ENCODE measurements at regions not wholly inside any gene's neighbourhood (a gene's known extent, or its start where the extent isn't known, plus 50 kb on each side); places are given as distances from the start of the nearest gene placed in this dataset.

DNA sequence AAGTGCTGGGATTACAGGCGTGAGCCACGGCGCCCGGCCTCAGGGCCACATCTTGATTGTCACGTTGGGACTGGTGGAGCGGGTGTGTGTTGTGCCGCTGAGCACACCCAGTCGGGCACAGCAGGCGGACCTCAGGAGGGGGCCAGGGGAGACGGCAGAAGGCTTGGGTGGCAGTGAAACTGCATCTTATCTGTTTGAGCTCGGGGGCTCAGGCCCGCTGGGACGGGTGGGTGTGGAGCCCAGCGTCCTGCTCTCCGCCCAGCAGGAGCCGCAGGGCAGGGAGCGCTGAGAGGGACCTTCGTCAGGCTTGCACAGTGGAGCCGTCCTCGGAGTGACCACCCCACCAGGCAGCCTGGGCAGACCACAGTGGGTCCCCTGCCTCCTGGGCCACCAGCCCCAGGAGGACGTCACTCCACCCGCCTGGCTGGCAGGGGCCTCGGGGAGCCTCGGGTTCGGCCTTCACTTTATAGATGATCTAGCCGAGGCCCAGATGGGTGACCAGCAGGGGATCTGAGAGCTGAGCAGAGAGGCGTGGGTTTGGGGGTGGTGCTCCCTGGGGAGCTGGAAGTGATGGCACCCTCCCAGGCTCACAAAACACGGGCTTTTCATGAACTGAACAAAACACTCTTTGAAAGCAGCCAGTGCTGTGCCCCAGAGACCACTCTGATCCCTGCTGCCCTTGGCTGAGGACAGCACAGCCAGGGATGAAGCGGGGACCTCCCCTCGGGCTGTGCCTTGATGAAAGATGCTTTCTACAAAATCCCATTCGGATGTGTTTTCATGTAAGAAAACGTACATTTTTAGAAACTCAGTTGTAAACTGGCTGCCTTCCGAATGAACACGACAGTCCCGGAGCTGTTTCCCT, 181.1 kb downstream of the SEC14L1 start:
- no peak for DNase-seq (ENCODE audit: low spot score)

DNA sequence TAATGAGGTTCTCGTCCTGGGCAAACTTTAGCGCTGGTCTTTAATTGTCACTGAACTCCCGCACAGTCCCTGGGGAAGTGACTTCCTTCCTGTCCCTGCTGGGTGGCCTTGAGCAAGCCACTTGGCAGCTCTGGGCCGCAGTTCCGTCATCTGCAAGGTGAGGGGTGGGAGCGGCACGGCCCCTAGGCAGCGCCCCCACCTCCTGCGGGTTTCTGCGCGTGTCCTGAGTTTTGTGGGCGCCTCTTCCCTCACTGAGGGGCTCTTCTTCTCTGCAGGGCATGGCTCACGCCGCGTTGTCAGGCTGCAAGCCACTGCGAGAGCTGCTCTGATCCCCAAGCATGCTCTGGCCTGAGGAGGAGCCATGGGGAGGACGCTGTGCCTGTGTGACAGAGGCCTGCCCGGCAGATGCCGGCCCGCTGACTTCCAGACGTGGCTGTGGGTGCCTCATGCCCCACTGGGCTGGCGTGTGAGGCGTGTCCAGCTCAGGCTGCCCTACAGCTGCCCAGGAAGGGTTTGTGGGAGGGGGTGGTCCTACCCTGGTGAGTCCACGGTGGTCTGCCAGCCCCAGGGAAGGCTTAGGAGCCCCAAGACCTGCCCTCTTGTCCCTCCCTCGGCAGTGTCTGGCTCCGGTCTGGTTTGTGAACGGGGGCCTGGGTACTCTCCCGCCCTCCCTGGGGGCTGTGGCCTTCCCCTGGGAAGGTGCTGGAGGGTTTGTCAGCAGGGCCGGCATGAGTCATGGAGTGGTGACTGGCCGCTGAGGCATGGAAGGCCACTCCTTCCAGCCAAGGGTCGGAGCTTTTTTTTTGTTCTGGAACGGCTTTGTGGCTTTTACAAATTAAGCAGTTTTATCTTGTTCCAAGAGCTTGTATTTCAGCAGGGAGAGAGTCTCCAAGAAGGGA, 182.0 kb downstream of the SEC14L1 start:
- DNase-seq (ENCODE audit: low spot score) = peak; percentile 87

DNA sequence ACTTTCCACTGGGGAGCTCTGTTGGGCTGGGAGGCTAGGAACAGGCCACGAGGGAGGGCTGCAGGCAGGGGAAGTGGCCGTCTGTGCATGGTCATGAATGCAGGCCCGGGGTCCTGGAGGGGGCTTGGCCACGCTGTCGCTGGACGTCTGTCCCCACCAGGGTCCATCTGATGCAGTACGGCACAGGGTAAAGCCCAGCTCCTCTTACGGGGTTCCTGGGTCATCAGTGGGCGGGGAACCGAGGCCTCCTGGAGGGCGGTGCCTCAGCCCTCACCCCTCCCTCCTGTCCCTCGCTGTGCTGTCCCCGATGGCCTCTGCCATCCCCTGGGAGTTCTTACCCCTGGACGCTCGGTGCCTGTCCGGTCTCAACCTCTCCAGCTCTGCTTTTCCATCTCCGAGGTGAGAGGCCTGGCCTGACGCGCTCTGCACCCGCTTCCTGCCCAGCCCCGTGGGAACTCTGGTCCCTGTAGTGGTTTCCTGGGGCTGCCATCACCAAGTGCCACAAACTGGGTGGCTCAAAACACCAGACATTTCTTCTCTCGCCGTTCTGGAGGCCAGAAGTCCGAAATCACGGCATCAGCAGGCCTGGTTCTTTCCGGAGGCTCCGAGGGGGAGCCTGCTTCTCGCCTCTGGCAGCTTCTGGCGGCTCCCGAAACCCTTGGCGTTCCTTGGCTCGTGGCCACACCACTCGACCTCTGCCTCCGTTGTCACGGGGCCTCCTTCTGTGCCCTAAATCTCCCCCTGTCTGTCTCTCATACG, 182.8 kb downstream of the SEC14L1 start:
- peak; percentile 35 for DNase-seq (ENCODE audit: low spot score)

DNA sequence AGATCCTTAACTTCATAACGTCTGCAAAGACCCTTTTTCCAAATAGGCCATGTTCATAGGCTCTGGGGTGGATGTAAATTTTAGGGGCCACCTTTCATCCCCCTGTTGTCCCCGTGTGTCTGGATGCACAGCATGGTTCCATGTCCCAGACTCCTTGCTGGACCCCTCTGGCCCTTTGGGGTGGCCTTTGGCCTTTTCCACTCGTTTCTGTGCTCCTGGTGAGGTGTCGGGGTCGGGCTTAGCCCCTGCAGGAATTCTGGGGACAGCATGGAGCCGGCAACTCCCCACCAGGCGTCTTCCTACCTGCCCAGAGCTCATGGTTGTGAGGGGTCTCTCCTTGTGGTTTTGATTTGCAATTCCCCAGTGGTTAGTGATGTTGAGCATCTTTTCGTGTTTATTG, 183.5 kb downstream of the SEC14L1 start:
- DNase-seq (ENCODE audit: low spot score) = no peak

DNA sequence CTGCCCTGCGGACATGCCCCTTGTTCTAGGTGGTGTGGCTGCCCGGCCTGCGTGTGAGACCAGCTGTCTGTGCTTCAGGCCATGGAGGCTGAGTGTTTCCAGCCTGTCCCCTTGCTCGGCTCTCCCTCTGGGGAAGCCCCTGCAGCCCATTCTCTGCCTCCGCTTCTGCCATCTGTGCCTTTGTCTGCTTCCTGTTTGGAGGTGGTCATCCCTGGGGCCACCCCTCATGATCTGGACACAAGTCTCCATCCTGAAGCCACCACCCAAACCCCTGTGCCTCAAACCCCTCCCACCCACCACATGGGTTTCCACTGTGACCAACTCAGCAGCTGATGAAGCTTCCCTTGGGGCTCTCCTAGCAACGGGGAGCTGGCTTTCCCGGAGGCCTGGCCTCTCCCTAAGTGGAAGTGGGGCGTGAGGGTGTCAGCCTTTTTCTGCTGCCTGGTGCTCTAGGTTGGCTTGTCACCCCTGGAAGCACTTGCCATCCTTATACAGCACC, 184.9 kb downstream of the SEC14L1 start:
- no peak for DNase-seq (ENCODE audit: low spot score)

DNA sequence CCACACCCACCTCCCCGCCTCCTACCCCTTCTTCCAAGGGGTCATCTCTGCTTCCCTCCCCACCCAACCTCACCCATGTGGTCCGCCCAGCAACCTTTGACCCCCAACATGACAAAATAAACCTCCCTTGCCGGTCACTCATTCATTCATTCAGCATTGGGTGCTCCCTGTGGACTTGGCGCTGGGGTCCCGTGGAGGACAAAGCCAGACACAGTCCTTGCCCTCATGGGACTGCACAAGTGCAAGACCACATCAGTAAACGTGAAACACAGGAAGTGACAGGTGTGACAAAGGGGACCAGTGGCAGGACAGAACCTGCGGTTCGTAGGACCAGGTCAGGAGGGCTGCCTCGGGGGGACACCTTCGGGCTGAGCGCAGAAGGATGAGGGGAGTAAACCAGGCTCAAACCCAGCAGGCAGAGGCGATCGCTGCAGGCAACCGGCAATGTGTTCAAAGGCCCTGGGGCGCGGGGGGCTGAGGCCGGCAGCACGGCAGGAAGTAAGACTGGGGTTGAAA, 185.4 kb downstream of the SEC14L1 start:
- DNase-seq (ENCODE audit: low spot score) = no peak

DNA sequence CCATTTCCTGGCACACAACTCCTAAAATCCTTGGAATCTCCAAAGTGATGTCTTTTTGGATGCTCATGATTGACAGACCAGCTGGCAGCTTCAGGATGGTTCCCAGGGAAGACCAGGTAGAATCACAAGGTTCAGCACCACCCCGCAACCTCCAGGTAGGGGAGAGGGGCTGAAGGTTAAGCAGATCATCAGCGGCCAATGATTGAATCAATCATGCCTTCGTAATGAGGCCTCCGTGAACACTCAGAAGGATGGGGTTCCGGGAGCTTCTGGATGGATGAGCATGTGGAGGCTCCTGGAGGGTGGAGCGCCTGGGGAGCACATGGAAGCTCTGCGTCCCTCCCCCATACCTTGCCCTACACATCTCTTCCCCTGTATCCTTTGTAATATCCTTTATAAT, 185.9 kb downstream of the SEC14L1 start:
- no peak for DNase-seq (ENCODE audit: low spot score)

DNA sequence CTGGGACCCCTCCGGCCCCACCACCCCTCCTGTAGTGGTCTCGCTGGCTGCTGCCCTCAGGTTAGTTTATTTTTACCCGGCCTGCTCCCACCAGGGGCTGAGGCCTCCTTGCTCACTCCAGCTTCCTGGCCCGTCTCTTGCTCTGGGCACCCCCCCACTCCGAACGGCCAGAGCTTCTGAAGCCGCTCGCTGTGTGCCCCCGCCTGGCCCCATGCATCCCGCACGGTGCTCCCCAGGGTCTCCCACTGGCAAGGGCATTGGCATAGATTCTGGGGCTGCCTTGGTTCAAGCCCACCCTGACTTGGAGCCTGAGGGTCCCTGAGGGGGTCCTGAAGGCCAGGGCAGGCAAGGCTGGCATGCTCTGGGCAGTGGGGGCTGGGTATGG, 186.4 kb downstream of the SEC14L1 start:
- no peak for DNase-seq (ENCODE audit: low spot score)

DNA sequence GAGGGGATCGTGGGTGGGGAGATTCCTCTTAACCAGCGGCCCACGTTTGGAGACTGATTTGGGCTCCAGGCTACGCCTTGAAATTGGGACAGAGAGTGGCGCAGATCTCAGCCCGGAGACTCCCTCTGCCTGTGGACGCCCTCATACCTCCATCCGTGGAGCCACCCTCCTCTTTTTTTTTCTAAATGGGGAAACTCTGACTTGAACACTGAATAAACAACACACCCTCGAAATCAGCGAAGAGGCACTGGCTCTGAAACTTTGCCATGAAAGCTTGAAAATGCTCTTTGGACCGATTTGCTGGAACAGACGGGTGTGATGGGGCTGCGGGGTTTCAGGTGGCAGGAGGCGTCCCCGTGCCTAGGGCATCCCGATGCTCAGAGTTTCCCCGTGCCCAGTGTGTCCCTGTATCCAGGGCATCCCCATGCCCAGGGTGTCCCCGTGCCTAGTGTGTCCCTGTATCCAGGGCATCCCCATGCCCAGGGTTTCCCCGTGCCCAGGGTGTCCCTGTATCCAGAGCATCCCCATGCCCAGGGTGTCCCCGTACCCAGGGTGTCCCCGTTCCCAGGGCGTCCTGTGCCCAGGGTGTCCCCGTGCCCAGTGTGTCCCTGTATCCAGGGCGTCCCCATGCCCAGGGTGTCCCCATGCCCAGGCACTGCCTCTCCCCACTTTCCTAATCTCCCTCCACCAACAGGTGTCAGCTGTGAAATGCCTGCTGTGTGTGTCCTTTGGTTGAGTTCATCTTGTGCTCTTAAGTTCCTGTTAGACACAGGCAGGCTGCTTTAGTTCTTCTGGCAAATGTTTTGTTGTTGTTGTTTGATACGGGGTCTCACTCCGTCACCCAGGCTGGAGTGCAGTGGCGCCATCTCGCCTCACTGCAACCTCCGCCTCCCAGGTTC, 187.0 kb downstream of the SEC14L1 start:
- DNase-seq (ENCODE audit: low spot score) = no peak

DNA sequence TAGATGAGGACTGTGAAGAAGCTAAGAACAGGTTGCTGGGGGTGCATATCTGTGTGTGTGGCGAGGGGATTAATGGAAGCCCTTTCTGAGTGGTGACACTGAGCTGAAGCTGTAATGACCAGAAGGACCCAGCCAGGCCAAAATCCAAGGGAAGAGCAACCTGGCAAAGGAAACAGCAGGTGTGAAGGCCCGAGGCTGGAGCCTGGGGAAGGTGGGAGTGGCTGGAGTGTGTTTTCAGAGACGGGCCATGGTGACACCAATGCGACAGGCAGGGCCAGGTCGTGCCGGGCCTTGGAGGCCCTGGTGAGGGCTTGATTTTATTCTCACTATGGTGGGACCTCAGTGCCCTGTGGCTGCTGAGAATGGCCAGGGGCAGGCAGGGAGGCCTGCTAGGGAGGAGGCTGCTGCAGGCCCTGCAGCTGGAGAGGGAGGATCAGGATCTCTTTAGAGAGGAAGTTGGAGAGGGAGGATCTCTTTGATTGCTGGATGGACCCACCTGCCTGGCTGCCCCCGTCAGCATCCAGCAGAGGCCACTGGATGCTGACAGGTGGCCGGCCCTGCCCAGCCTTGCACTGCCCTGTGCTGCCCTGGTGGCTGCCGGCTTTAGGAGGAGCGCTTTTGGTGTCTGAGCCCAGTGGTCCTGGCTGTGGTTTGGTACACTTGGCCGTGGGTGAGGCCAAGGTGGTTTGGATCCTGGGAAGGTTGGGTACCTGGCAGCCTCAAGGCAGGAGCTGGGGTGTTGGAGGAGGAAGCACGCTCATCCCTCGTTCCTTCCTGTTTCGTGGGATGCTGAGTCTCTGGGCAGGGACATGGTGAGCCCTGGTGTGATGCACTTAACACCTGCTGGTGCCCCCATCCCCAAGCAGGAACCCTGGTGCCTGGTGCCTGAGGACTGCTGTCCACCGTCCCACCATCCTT, 188.3 kb downstream of the SEC14L1 start:
- no peak for DNase-seq (ENCODE audit: low spot score)

DNA sequence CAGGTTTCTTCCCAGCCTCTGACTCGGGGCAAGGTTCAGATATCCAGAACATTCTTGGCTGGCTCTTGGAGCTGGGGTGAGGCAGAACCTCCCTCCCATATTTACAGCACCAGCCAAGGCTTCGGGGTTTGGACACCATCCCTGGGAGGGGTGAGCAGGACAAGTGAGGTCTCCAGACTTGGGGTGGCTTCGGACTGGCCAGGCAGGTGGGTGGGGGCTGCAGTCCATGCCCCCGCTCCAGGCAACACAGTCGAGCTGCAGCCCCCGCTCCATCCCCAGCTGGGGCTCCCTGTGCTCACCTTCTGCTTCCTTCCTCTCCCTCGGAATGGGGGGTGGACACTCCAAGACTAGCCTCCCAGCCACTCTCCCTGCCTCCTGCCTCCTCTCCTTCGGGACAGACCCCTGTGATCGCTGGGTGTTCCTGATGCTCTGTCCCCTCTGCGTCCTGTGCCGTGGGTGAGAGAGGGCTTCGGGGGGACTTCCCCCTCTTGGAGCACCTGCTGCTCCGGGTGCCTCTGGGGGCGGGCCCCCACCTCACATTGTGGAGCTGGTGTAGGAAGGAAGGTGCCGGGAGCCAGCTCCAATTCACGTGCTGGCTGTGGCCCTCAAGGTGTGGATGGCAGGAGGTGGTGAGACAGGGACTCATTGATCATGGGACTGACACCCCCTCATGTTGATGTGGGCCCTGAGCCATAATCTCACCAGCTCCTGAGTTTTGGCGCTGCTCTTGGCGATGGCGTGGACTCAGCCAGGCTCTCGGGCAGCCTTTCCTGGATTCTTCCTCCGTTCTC, 189.2 kb downstream of the SEC14L1 start:
- DNase-seq (ENCODE audit: low spot score) = no peak

DNA sequence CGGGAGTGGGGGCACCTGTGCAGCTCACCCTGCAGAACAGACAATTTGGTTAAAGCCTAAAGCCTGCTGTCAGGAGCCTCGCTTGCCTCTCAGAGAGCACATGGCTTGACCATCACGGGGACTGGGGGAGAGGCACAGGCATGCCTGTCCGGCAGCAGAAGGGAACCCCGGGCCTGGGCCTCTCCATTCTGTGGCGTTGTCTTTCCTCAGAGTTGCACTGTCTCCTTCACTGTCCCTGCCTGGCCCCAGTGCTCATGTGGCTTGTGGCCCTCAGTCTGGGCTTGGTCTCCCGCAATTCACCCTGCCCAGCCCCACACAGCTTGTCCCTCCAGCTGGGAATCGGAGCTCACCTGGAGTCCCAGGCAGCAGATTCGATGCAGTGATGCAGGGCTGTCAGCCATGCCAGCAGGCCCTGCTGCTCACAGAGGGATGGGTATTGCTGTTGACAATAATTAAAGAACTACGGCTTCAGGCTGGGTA, 189.9 kb downstream of the SEC14L1 start:
- no peak for DNase-seq (ENCODE audit: low spot score)

DNA sequence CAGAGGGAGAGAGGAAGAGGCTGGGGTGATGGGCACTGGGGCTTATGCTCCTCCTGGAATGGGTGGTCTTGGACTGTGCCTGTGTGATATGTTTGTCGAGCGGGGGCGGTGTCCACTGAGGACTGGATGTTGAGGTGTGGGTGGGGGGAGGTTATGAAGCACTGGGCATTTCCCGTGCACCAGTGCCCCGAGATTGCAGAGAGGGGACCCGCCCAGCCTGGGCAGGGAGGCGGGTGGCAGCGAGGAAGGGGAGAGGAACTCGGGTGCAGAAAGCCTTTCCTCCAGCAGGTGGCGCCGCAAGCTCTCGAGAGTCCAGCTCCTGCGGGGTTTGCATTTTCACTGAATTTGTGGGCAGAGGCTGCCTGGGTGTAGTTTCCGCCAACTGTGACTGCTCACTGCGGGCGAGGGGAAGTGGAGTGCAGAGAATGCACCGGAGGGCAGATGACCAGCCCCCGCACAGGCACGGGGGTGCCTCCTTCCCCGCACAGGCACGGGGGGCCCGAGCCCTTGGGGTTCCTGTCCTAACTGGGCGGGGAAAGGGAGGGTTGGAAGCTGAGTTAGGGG, 190.6 kb downstream of the SEC14L1 start:
- peak; percentile 86 for DNase-seq (ENCODE audit: low spot score)

DNA sequence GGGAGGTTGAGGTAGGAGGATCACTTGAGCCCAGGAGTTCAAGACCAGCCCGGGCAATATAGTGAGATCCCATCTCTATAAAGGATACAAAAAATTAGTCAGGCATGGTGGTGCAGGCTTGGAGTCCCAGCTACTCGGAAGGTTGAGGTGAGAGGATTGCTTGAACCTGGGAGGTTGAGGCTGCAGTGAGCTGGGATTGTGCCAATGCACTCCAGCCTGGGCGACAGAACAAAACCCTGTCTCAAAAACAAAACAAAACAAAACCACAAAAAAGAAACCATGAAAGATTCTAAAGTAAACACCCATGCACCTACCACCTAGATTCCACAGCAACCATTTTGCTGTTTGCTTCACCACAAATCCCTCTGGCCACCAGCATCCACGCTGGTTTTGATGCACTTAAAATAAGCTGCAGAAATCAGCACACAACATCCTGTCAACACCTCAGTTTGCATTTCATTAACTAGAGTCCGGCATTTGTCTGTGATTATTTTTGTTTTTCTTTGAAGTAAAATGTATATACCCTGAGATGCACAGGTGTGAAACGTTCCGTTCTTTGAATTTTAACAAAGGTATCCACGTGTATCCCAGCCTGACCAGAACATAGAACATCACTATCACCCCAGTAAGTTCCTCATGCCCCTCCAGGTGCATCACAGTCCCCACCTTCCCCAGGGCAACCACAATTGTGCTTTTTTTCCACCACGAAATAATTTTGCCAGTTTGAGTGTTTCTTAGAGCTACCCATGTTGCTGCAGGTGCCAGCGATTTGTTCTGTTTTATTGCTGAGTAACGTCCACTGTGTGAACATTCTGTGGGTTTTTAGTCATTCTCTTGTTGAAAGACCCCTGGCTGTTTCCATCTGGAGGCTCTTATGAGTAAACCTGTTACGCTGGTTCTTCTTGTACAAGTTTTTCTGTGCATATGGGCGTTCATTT, 191.5 kb downstream of the SEC14L1 start:
- no peak for DNase-seq (ENCODE audit: low spot score)

DNA sequence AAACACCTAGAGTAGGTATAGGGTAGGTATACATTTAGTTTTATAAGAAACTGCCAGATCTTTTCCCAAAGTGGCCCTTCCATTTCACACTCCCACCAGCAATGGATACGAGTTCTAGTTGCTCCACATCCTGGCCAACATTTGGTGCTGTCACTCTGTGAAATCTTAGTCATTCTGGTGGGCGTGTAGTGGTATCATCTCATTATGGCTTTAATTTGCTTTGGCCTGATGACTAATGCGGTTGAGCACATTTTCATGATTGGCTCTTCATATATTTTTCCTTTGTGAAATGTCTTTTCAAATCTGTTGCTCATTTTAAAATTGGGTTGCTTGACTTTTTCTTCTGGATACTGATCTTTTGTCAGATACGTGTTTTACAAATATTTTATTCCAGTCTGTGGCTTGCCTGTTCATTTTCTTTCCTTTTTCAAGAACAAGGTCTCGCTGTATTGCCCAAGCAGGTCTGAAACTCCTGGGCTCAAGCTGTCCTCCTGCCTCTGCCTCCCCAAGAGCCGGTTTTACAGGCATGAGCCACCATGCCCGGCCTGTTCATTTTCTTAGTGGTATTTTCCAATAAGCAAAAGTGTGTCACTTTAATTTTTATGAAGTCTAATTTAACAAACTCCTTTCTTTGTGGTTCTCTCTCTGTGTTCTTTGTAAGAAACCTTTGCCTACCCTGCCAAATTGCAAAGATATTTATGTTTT, 192.4 kb downstream of the SEC14L1 start:
- peak; percentile 75 for DNase-seq (ENCODE audit: low spot score)

DNA sequence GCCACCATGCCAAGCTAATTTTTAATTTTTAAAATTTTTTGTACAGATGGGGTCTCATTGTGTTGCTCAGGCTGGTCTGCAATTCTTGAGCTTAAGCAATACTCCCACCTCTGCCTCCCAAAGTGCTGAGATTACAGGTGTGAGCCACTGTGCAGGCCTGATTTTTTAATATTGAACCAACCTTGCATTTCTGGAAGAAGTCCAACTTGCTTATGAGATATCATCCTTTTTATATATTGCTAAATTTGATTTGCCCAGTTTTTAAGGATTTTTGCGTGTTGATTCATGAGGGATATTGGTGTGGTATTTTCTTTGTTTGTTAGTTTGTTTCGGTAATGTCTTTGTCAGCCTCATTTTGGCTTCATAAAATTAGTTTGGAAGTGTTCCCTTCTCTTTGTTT, 196.4 kb downstream of the SEC14L1 start:
- DNase-seq (ENCODE audit: low spot score) = no peak

DNA sequence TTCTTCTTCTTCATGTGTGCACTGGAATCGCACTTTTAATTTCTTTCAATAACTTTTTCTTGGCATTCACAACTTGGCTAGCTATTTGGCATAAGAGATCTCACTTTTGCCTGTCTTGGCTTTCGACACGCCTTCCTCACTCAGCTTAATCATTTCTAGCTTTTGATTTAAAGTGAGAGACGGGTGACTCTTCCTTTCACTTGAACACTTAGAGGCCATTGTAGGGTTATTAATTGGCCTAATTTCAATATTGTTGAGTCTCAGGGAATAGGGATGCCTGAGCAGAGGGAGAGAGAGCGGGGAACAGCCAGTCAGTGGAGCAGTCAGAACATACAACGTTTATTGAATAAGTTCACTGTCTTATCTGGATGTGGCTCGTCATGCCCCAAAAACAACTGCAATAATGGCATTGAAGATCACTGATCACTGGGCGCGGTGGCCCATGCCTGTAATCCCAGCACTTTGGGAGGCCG, 200.3 kb downstream of the SEC14L1 start:
- no peak for DNase-seq (ENCODE audit: low spot score)

Data from AG20443 (cell line).